HepG2 (cell line): ENCODE measurements at regions not wholly inside any gene's neighbourhood (a gene's known extent, or its start where the extent isn't known, plus 50 kb on each side); places are given as distances from the start of the nearest gene placed in this dataset.

Experiments used
- PHB2 ChIP-seq: fragments of 450-650 bp; IDR thresholded peaks from 2 replicates; pipeline ENCODE4 v1.6.1; 2018; ENCODE audit not compliant: partially characterized antibody
- ZNF24 ChIP-seq: fragments of 450-650 bp; IDR thresholded peaks from 2 replicates; pipeline ENCODE4 v1.6.1; 2017; ENCODE audit warnings: antibody characterized with exemption, mild to moderate bottlenecking
- ZNF333 ChIP-seq: sonication (generic); formaldehyde crosslinking; IDR thresholded peaks from 2 replicates; pipeline ENCODE4 v1.4.0; 2020; ENCODE audit warnings: mild to moderate bottlenecking, missing genetic modification reagents, borderline replicate concordance
- ZNF576 ChIP-seq: sonication (generic); formaldehyde crosslinking; IDR thresholded peaks from 2 replicates; pipeline ENCODE4 v1.4.0; 2020; ENCODE audit warnings: mild to moderate bottlenecking, missing genetic modification reagents
- ZNF773 ChIP-seq: sonication (generic); formaldehyde crosslinking; IDR thresholded peaks from 2 replicates; pipeline ENCODE4 v1.4.0; 2020; ENCODE audit warnings: missing genetic modification reagents, borderline replicate concordance
- TF ChIP-seq, protein P1 (sequence below): sonication (generic); formaldehyde crosslinking; IDR thresholded peaks from 2 replicates; pipeline ENCODE4 v1.5.0; 2020; ENCODE audit warnings: mild to moderate bottlenecking, missing genetic modification reagents, moderate library complexity

GRCh38 chr12:102685841-102686240 lies 205.5 kb upstream of the IGF1 start:
- TF ChIP-seq PHB2: no peak
- TF ChIP-seq ZNF24: no peak
- TF ChIP-seq ZNF576 (CRISPR knock-in tag): no peak
- TF ChIP-seq ZNF333 (CRISPR knock-in tag): no peak
- TF ChIP-seq, protein P1, sequence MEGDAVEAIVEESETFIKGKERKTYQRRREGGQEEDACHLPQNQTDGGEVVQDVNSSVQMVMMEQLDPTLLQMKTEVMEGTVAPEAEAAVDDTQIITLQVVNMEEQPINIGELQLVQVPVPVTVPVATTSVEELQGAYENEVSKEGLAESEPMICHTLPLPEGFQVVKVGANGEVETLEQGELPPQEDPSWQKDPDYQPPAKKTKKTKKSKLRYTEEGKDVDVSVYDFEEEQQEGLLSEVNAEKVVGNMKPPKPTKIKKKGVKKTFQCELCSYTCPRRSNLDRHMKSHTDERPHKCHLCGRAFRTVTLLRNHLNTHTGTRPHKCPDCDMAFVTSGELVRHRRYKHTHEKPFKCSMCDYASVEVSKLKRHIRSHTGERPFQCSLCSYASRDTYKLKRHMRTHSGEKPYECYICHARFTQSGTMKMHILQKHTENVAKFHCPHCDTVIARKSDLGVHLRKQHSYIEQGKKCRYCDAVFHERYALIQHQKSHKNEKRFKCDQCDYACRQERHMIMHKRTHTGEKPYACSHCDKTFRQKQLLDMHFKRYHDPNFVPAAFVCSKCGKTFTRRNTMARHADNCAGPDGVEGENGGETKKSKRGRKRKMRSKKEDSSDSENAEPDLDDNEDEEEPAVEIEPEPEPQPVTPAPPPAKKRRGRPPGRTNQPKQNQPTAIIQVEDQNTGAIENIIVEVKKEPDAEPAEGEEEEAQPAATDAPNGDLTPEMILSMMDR (CRISPR knock-in tag): no peak
- TF ChIP-seq ZNF773 (CRISPR knock-in tag): no peak
